ENCODE measurements at regions not wholly inside any gene's neighbourhood (a gene's known extent, or its start where the extent isn't known, plus 50 kb on each side); places are given as distances from the start of the nearest gene placed in this dataset.

GRCh38 chr12:72747111-72747849 is 475.1 kb downstream of the TRHDE start:
- TF ChIP-seq, protein P1, sequence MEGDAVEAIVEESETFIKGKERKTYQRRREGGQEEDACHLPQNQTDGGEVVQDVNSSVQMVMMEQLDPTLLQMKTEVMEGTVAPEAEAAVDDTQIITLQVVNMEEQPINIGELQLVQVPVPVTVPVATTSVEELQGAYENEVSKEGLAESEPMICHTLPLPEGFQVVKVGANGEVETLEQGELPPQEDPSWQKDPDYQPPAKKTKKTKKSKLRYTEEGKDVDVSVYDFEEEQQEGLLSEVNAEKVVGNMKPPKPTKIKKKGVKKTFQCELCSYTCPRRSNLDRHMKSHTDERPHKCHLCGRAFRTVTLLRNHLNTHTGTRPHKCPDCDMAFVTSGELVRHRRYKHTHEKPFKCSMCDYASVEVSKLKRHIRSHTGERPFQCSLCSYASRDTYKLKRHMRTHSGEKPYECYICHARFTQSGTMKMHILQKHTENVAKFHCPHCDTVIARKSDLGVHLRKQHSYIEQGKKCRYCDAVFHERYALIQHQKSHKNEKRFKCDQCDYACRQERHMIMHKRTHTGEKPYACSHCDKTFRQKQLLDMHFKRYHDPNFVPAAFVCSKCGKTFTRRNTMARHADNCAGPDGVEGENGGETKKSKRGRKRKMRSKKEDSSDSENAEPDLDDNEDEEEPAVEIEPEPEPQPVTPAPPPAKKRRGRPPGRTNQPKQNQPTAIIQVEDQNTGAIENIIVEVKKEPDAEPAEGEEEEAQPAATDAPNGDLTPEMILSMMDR (IDR thresholded peaks at IDR 0.05): no peak
- TF ChIP-seq POLR2AphosphoS5 (IDR thresholded peaks at IDR 0.05) (no peak), POLR2A (IDR thresholded peaks at IDR 0.05) (no peak)

Measured in breast epithelium (tissue), 3 donors.